Hippocampal formation (tissue), 2 donors: ENCODE measurements at regions not wholly inside any gene's neighbourhood (a gene's known extent, or its start where the extent isn't known, plus 50 kb on each side); places are given as distances from the start of the nearest gene placed in this dataset.

Source experiments
- DNase-seq, 2 donors: peaks; one replicate each; lab custom pipeline; 2025; lab: John Stamatoyannopoulos, UW

DNA sequence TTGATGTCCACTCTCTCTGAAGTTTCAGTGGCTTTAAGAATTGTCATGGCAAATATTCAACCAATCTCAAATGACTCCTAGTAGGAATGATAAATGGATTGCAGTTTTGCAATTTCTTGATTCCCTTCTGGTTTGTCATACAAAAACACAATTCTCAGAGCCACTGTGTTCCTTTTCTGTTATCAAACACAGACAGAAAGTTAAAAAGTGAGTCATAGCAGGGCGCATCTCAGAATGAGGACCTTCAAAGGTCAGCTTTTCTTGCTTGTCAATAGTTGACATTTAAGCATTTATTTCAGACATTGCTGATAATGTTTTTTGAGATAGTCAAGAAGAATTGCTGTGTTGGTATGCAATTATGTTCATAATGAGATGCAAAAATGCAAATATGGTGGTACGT lies 405.9 kb downstream of the NR2F2 start:
- DNase-seq, result no peak

- no peak for DNase-seq
Measured at GRCh38 chr15:96737408-96737807, 406.9 kb downstream of the NR2F2 start.

- DNase-seq, result no peak
Measured at GRCh38 chr15:96746665-96747064, 416.2 kb downstream of the NR2F2 start.

DNA sequence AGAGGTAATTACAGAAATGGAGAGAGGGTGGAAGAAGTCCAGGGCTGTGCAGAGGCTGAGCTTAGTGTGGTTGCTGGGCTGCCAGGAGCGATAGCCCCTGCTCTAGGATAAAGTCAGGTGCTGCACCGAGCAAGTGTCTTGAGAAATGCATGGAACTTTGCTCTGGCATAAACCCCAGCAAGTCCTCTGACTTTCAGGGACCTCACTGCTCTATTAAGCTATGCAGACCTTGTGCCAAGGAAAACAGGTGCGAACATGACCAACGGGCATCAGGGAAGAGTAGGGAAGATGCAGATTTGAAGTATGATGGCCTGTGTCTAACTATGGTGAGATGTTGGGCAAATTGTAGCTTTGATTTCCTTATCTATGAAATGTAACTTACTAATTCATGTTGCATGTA lies 416.8 kb downstream of the NR2F2 start:
- no peak for DNase-seq

GRCh38 chr15:96750361-96750760 lies 419.9 kb downstream of the NR2F2 start:
- DNase-seq, result no peak

DNA sequence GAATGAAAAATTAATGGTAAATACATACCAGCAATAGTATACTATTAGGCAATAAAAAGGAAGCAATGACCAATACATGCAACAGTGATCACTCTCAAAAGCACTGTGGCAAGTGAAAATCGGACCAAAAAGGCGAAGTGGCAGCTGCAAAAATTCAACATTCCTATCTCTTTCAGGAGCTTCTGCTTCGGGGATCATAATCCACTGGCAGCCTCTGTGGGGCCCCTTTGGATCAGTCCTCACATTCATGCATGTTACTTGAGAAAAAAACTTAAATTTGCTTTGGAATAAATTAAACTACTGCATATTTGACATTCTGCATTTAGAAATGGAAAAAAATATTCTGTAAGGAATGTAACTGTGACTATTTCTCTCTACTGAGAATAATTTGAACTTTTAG lies 425.6 kb downstream of the NR2F2 start:
- no peak for DNase-seq

DNA sequence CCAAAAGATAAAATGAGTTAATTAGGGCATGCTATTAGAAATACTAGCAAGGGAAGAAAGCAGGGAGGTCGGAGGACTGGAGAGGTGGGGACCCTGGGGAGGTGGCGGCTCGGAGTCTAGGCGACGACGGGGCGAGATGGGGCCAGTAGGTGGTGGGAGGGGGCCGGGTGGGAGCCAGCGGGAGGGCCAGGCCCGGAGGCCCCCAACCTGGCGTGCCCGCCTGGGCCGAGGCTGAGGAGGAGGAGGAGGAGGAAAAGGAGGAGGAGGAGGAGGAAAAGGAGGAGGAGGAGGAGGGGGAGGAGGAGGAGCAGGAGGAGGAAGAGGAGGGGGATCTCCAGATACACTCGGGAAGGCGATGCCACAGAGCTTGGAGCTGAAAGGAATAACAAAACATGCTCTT lies 426.2 kb downstream of the NR2F2 start:
- DNase-seq, result no peak

- DNase-seq, result no peak
Measured at GRCh38 chr15:96762566-96762965, 432.1 kb downstream of the NR2F2 start.

- no peak for DNase-seq
Measured at GRCh38 chr15:96764501-96764900, 434.0 kb downstream of the NR2F2 start.

- DNase-seq, result no peak
Measured at GRCh38 chr15:96764946-96765345, 434.4 kb downstream of the NR2F2 start.

DNA sequence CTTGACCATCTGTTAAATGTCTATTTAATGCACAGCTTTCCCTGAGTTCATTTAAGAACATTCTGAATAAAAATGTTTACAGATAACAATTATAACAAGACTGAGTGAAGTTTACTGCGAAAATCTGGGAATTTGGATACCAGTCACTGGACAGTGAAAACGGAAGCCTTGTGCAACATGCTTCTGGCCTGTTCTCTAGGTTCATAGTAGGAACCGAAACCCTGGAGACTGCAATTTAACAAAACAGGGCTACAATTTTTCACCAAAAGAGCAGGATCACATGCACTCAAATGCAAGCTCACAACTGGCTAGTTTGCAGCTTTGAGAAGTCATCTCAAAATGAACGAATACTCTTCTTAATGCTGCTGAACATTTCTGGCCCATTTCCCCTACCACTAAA lies 435.9 kb downstream of the NR2F2 start:
- DNase-seq, result no peak

DNA sequence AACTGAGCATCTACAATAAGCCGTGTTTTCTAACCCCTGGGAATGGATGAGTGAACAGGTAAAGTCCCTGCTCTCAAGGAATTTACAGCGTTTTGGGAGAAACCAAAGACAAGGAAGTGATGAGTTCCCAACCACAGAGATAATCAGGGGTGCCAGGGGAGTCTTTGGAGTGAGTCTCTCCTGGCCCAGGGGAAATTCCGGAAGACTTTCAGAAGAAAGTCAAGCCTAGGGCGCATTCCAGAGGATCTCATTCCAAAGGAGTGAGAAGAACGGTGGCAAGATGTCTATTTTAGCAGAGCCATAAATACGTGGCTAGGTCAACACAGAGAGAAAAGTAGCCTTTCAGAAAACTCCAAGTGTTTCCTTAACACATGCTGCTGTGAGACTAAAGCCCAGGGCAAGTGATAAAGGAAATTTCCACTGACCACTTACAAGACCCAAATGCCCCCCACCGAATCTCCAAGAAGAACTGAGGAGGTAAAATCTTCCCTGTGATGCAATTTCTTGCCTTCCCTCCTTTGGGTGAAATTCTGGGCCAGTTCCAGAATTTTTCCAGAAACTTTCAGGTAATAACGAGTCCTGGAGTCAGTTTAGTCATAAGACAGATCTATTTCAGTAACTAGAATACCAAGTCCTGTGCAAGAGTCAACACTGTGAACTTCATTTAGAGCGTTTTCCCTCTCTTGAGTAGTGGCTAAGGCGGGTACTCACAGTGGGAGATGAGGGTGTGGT lies 437.4 kb downstream of the NR2F2 start:
- DNase-seq, result no peak

DNA sequence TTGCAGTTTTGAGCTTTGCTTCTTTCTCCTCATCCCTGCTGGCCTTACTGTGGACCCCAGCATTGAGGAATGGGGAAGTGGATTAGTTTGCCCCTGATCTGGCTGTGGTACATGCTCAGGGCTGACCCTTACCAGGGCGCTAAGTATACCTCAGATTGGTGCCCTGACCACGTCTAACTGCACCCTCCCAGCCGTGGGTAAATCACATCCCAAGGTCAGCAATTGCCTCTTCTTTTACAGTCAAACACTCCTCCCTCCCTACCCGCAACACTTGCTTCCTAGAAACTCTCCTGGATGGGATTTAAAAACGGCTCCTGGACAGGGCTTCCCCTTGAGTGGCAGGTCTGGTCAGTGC lies 437.9 kb downstream of the NR2F2 start:
- no peak for DNase-seq

- no peak for DNase-seq
Measured at GRCh38 chr15:96771035-96771434, 440.5 kb downstream of the NR2F2 start.

DNA sequence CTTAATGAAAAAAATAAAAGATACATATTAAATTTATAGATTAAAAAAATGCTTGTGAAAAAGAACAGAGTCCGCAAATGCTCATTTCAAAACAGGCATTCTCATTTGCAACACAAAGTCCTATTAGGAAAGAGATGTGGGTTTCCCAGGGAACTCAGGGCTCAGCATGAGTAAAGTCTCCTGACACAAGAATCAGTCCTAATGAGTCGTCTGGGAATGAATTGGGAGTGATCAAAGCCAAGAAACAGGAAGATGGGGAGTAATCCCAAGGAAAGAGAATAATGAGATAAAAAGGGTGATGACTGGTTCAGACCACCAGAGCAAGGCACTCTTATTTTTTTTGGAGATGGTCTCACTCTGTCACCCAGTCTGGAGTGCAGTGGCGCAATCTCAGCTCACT lies 443.7 kb downstream of the NR2F2 start:
- no peak for DNase-seq

GRCh38 chr15:96783746-96784145 lies 453.2 kb downstream of the NR2F2 start:
- DNase-seq, result no peak

- peak in 1 of 2 donors; percentile 0 for DNase-seq
Measured at GRCh38 chr15:96790004-96790403, 459.5 kb downstream of the NR2F2 start.

- no peak for DNase-seq
Measured at GRCh38 chr15:96792216-96792615, 461.7 kb downstream of the NR2F2 start.

DNA sequence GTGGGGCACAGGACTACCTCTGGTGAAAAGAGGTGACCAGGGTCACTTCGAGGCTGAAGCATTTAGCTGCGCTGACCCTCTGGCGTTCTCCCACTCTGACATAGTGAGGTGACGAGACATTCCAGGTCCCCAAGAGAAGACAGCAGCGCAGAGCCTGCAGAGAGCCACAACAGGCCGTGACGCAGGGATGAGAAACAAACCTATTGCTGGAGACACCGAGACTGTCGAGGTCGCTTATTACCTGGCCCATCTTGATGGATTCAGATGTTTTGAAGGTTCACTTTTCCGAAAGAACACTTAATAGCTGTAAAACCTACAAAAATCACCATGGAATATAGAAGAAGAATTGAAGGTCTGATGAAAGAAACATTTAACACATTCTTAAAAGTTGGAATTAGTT lies 466.3 kb downstream of the NR2F2 start:
- no peak for DNase-seq

GRCh38 chr15:96801576-96802150 lies 471.2 kb downstream of the NR2F2 start:
- no peak for DNase-seq

- no peak for DNase-seq
Measured at GRCh38 chr15:96802611-96803255, 472.2 kb downstream of the NR2F2 start.

DNA sequence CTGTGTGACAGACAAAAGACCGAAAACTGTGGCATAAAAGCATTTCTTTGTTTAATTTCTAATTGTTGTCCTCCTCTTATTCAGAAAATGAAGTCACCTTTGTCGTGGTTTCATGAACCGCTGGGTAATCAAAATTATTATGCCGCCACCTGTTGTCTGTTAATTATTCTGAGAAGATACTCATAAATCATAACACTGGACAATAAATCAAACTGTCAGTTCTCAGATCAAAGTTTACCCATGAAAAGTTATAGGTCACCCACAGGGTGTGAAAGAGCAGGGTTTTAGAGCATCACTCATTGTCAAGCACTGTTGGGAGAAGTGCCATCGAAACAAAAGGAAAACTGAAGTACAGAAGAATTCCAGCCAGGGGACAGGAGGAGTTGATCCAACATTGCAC lies 474.3 kb downstream of the NR2F2 start:
- DNase-seq, result no peak

GRCh38 chr15:96807361-96807760 lies 476.9 kb downstream of the NR2F2 start:
- no peak for DNase-seq

GRCh38 chr15:96817900-96818299 lies 487.4 kb downstream of the NR2F2 start:
- no peak for DNase-seq
